ENCODE measurements at regions not wholly inside any gene's neighbourhood (a gene's known extent, or its start where the extent isn't known, plus 50 kb on each side); places are given as distances from the start of the nearest gene placed in this dataset.
"Not testable (repeated sequence)": the region's sequence is repeated elsewhere in the genome, so short reads cannot be mapped to it uniquely, and the experiment has no call there.

DNA sequence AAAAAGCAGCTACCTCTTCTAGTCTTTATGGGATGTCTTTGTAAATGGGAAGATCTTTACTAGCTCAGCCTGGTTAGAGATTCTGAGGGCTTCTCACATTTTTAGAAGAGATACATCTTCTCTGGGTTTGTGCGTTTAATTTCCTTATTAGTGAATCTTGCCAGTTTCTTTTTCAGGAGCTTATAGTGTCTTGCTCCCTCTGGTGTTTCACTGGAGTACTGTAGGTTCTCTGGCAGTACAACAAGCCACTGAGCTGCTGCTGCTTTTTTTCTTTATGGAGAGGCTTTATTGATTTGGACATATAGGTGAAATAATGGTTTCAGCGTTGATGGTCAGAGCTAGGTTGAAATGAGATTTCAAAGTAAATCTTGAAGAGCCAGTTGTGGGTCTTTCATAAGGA is 82.9 kb downstream of the LAS1L start:
- DNase-seq (ENCODE audit: low read depth), result peak; percentile 10
- in situ Hi-C loops (cut with HindIII; ENCODE audit: low pct_unique_long_range_greater_than_20kb, low sequenced_read_pairs), result no loop called here

DNA sequence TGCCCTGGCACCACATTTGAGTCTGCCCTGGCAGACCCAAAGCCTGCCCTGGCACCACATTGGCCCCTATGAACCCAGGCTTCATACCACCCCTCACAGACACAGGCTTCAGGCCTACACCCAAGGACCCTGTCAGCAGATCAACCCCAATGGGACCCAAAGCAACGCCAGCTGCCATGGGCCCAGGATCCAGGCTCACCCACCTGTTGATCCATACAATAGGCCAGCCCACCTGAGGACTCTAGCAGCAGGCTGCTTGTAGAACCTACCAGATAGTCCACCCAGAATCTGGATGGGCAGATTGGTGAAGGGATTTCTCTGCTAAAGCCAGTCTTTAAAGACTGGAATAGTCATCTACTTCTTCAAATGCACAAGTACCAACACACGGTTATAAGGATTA is 114.4 kb downstream of the LAS1L start:
- no peak for DNase-seq (ENCODE audit: low read depth)
- in situ Hi-C loops (cut with HindIII; ENCODE audit: low pct_unique_long_range_greater_than_20kb, low sequenced_read_pairs), result no loop called here

DNA sequence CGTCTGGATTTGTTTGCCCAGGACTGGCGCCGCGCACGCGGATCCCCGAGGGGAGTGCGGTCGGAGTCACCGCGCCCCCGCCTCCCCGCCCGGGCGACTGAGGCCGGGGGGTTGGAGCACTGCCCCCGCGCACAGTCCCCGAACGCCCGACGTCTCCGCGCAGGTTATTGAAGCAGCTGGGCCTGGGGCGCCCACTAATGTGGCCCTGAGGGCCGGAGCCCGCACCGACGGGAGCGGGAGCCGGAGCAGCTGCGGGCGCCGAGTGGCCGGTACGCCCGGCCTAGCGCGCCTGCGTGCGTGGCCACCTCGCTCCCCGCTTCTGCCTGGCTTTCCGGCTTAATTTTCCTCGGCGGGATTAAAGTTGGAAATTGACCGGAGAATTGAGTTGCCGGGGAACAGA is 126.9 kb downstream of the LAS1L start:
- in situ Hi-C loops (cut with HindIII; ENCODE audit: low pct_unique_long_range_greater_than_20kb, low sequenced_read_pairs); DNase-seq (ENCODE audit: low read depth): not testable (repeated sequence)

DNA sequence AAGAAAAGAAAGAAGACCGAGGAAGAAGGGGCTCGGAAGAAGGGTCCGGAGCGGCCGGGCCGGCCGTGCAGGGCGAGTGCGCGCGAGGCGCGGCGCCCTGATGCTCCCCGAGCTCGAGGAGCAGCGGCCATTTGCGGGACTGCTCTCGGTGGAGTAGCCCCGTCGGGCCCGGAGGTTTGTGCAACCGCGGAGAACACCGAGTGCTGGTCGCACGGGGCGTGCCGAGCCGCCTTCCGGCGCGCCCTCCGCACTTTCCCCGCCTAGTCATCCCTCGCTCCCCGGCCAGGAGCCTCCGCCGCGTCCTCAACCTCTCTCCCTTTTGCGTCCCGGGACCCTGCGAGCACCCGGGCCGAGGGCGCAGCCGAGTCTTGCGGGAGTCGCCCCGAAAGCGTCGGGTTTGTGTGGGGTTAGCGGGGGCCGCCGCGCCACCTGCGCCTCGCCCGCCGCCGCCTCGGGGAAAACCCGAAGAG is 127.4 kb downstream of the LAS1L start:
- DNase-seq (ENCODE audit: low read depth), result no peak
- in situ Hi-C loops (cut with HindIII; ENCODE audit: low pct_unique_long_range_greater_than_20kb, low sequenced_read_pairs), result no loop called here

DNA sequence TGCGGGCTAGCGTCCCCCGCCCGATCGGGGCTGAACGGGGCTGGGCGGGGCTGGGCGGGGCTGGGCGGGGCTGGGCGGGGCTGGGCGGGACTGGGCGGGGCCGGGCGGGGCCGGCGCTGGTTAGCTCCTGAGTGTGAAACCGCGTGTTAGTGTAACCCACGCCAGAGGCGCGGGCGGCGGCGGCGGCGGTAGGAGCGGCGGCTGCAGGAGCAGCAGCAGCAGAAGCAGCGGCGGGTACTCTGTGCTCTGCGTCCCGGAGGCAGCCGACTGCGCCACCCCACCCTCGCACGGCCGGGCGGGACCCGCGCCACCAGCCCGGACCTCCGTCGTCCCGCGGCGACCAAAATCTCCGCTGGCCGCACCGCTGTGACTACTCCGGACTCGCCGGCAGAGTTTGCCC is 128.1 kb downstream of the LAS1L start:
- in situ Hi-C loops (cut with HindIII; ENCODE audit: low pct_unique_long_range_greater_than_20kb, low sequenced_read_pairs), result no loop called here
- DNase-seq (ENCODE audit: low read depth), result no peak

DNA sequence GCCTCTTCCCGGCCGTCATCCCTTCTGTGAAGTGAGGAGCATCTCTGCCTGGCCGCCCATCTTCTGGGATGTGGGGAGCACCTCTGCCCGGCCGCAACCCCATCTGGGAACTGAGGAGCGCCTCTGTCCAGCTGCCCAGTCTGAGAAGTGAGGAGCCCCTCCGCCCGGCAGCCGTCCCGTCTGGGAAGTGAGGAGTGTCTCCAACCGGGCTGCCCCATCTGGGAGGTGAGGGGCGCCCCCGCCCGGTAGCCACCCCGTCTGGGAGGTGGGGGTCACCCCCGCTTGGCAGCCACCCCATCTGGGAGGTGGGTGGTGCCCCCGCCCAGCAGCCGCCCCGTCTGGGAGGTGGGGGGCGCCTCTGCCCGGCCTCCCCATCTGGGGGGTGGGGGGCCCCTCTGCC is 142.3 kb downstream of the LAS1L start:
- DNase-seq (ENCODE audit: low read depth), result no peak
- in situ Hi-C loops (cut with HindIII; ENCODE audit: low pct_unique_long_range_greater_than_20kb, low sequenced_read_pairs), result no loop called here

DNA sequence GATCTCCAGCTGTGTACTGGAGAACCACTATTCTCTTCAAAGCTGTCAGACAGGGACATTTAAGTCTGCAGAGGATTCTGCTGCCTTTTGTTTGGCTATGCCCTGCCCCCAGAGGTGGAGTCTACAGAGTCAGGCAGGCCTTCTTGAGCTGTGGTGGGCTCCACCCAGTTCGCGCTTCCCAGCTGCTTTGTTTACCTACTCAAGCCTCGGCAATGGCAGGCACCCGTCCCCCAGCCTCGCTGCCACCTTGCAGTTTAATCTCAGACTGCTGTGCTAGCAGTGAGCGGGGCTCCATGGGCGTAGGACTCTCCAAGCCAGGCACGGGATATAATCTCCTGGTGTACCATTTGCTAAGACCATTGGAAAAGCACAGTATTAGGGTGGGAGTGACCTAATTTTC is 145.5 kb downstream of the LAS1L start:
- in situ Hi-C loops (cut with HindIII; ENCODE audit: low pct_unique_long_range_greater_than_20kb, low sequenced_read_pairs); DNase-seq (ENCODE audit: low read depth): not testable (repeated sequence)
